AG08396 (cell line): ENCODE measurements at regions not wholly inside any gene's neighbourhood (a gene's known extent, or its start where the extent isn't known, plus 50 kb on each side); places are given as distances from the start of the nearest gene placed in this dataset.

Experiments used
- DNase-seq: peaks from one replicate; pipeline ENCODE4 v3.0.0; 2012; ENCODE audit warnings: low spot score, mixed read lengths

GRCh38 chr10:64209561-64209960 is 688.4 kb downstream of the REEP3 start:
- no peak for DNase-seq

GRCh38 chr10:64210211-64210610 is 689.0 kb downstream of the REEP3 start:
- DNase-seq = no peak

GRCh38 chr10:64211466-64211865 is 690.3 kb downstream of the REEP3 start:
- DNase-seq = no peak

GRCh38 chr10:64215088-64215487 is 693.9 kb downstream of the REEP3 start:
- no peak for DNase-seq

GRCh38 chr10:64219271-64220025 is 698.2 kb downstream of the REEP3 start:
- no peak for DNase-seq

GRCh38 chr10:64234489-64234888 is 713.3 kb downstream of the REEP3 start:
- DNase-seq = no peak

- no peak for DNase-seq
Observed at GRCh38 chr10:64257704-64258103, 736.5 kb downstream of the REEP3 start.

- DNase-seq = no peak
Observed at GRCh38 chr10:64261092-64261491, 739.9 kb downstream of the REEP3 start.

GRCh38 chr10:64261676-64262075 is 740.5 kb downstream of the REEP3 start:
- DNase-seq = no peak

GRCh38 chr10:64265961-64266360 is 744.8 kb downstream of the REEP3 start:
- DNase-seq = no peak

GRCh38 chr10:64271508-64271907 is 750.3 kb downstream of the REEP3 start:
- DNase-seq = no peak

GRCh38 chr10:64271983-64272382 is 750.8 kb downstream of the REEP3 start:
- DNase-seq = no peak

GRCh38 chr10:64275001-64275400 is 753.8 kb downstream of the REEP3 start:
- no peak for DNase-seq

GRCh38 chr10:64275774-64276173 is 754.6 kb downstream of the REEP3 start:
- no peak for DNase-seq

- no peak for DNase-seq
Observed at GRCh38 chr10:64277536-64277935, 756.3 kb downstream of the REEP3 start.

- DNase-seq = no peak
Observed at GRCh38 chr10:64283621-64284020, 762.4 kb downstream of the REEP3 start.

GRCh38 chr10:64286533-64286932 is 765.3 kb downstream of the REEP3 start:
- no peak for DNase-seq

GRCh38 chr10:64288404-64288803 is 767.2 kb downstream of the REEP3 start:
- no peak for DNase-seq

- no peak for DNase-seq
Observed at GRCh38 chr10:64303566-64303965, 782.4 kb downstream of the REEP3 start.

GRCh38 chr10:64306729-64307327 is 785.6 kb downstream of the REEP3 start:
- DNase-seq = no peak

- no peak for DNase-seq
Observed at GRCh38 chr10:64312876-64313275, 791.7 kb downstream of the REEP3 start.

- DNase-seq = no peak
Observed at GRCh38 chr10:64313967-64314366, 792.8 kb downstream of the REEP3 start.

- no peak for DNase-seq
Observed at GRCh38 chr10:64316416-64316815, 795.2 kb downstream of the REEP3 start.

- no peak for DNase-seq
Observed at GRCh38 chr10:64316833-64317232, 795.6 kb downstream of the REEP3 start.
